GM21515 (cell line): ENCODE measurements at regions not wholly inside any gene's neighbourhood (a gene's known extent, or its start where the extent isn't known, plus 50 kb on each side); places are given as distances from the start of the nearest gene placed in this dataset.

ENCODE experiments used
- ATAC-seq: cut with Tn5 transposase; IDR thresholded peaks from one replicate; pipeline ENCODE4 v1.9.1; 2021; ENCODE audit not compliant: unreplicated experiment

DNA sequence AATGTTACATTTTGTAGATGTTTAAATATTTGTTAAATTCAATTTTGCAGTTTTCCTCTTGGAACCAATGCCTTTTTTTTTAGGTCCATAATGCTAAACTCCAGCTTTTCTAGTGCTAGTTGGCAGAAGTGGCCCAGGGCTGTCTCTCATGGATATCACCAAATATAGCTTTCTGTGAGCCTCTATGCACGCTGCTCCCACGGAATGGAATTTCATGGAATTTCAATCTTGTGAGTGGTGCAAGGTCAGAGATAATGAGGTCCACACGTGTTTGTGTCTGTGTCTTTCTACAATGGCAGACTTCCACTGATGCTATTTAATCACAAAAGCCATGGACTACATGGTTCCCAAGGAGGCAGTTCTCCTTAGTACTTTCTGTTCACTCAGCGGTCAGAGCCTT lies 191.5 kb upstream of the PARD3B start:
- no peak for ATAC-seq

DNA sequence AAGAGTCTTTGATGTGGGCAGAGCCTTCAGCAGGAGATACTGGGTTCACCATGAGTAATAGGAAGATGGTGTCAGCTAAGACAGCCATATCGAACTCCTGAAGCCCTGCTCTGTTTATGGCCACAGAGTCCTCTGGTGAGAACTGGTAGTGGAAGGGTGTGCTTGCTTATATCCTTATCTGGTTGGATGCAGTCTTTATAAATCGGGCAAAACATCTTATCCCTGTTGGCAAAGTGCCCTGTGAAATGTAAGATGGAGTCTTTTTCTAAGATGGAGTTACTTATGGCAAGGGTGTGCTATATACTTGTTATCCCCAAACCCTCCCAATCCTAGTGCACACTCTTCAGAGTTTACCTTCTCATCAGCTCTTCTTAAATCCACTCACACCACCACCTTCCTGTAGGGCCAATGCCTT lies 190.8 kb upstream of the PARD3B start:
- ATAC-seq: no peak

DNA sequence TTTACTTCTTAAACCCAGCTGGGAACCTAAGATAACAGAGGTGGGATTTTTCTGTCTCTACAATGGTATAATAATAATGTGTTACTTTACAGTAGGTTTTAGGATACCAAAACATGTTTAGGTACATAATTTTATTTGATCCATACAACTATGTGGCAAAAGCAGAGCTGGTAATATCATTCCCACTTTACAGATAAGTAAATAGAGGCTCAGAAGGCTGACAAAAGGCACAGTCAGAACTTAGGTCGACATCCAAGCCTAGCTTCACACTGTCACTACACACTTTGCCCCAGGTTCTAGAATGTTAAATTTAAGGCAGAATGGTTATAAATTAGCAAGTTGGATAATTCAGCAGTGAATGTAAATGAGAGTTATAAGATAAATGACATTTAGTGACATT lies 189.6 kb upstream of the PARD3B start:
- ATAC-seq: no peak

DNA sequence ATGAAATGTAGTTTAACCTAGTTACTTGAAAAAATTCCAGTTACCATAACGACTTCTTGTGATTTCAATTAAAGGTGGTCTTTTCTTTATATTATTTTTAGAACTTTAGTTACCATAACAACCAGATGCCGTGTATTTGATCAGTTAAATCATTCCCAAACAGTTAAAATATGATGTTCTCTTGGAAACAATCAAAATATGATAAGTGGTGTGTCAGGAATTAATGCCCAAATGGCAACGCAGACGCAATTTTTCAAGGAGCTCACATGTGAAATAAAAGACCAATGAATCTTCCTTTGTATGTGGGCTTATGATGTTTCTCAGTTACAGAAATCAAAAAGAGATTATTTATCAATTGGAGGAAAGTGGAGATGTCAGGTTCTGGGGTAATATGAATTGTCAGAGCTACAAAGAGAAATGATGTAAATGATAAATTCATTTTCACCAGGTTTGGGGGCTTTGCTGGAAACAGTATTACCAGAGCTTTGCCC lies 189.1 kb upstream of the PARD3B start:
- ATAC-seq: no peak

DNA sequence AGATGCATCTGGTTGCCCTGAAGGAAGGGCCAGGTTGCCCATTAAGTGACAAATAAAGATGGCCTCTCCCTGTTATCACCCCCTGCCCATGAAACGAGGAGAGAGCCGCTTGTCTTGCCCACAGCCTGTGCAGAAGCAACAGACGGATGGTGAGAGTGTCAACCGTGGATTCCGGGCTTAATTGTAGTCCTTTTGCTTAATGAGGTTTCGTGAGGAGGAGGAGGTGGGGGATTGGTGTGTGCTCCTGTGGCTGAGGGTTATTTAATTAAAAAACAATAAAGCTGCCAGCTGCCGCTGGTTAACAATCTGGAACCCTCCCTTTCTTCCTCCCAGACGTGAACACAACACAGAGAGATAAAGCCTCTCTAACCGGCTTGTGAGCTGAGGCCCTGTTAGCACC lies 188.0 kb upstream of the PARD3B start:
- ATAC-seq: no peak

DNA sequence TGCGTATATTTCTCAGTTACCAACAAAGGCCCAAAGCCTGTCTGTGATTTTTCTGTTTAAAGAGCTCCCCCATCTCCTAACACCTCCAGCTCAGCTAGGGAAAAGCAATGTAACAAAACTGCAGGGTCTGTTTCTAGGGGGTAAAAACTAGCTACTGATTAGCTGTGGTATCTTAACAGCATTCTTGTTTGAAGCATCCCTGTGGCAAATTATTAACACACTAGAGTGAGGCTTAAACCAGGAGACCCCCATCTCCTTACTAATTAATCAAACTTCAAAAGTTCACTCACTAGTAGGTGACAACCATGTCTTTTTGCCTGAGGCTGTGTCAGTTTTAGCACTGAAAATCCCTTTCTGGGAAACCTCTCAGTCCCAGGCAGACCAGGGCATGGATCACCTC lies 186.2 kb upstream of the PARD3B start:
- no peak for ATAC-seq

DNA sequence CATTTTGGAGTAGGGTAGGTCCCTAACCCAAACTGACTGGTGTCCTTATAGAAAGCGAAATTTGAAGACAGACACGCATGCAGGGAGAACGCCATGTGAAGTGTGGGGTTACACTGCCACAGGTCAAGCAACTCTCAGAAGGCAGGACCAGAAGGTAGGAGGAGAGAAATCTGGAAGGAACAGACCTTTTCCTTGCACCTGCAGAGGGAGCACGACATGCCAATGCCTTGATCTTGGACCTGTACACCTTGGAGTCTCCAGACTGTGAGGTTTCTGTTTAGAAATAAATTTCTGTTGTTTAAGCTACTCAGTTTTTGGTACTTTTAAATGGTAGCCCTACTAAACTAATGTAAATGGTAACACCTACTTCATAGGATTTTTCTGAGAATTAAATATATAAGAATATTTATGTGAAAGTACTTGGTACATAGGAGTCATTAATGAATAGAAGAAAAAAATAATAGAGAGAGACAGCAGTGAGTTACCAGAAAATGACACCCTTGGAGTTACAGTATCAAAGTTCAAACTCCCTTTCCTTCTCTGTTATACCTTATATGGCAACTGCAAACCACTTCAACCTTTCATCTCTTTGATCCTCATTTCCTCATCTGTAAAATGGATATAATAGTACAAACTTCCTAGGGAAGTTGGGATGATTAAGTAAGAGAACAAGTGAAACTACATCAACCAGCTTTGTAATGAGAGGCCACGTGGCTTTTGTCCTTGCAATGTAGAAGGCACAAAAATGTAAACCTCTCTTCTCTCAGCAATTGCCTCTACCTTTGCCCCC lies 184.9 kb upstream of the PARD3B start:
- ATAC-seq: no peak

DNA sequence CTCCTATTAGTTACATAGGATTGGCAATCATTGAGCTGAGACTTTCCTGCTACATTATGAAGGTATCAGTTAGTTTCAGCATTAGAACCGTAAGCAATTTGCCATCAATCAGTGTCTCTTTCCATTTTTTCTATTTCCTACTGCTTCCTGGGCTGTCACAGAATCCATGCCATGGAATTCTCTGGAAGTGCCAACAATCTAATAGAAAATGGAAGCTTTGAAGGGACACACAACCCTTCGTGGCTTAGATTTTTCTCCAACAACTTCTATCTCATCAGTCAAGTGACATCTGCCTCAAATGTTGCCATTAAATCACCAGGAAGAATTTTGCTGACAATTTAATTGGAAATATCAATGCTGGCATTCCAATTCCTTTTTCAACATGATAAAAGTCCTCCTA lies 183.5 kb upstream of the PARD3B start:
- no peak for ATAC-seq

DNA sequence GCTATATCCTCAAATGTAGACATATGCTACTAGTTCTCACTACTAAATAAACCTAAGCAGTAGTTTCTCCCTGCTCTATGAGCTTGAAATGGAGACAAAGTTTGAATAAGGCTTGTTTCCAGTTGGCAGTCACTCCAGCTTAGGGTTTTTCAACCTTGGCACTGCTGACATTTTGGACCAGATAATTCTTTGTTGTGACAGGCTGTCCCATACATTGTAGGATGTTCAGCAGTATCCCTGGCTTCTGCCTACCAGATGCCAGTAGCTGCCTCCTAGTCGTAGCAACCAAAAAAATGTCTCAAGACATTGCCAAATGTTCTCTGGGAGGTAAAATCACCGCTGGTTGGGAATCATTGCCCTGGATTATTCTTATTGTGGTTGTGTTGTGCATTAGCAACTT lies 182.7 kb upstream of the PARD3B start:
- ATAC-seq: no peak

DNA sequence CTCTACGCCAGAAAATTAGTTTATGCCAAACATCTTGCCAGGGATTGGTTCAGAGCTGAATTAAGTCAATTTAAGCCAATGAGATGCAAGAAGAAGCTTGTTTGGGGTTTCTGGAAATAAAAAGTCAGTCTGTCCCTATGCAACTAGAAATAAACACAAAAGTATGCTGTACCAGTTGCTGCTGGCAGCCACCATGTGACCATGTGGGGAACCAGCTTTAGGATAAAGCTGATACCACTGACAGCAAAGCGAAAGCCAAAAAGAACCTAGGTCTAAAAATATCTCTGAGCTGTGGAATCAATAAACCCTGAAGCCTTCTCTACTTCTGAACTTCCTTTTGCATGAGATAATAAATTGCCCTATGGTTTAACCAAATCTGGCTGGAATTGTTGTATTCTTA lies 181.8 kb upstream of the PARD3B start:
- no peak for ATAC-seq

DNA sequence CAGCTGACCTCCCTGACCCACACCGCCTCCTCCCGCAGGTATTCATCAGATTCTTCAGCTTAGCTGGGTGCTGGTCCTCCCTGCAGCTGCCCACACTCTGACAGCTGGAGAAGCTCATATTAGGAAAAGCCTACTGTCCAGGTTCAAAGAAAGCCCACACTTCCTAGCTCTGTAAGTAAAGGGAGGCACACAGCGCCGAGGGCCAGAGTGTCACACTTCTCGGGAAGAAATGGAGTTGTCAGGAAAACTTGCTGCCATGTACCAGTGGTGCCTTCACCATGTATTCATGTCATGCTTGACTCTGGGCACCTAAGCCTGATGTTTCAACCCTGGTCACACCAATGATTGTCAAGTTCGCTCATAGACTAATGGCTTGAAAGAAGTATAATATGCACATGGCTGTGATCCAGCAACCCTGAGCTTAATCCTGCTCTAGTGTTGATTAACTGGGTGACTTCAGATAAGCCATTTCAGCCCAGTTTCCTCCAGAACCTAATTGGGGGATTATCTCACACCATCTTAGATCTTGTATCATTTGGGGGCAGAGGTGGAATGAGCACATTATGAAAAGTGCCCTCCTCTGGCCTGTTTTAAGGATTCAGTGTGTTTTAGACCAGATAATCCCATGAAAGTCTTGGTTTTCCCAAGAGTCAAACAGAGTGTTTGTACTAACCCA lies 180.3 kb upstream of the PARD3B start:
- no peak for ATAC-seq

DNA sequence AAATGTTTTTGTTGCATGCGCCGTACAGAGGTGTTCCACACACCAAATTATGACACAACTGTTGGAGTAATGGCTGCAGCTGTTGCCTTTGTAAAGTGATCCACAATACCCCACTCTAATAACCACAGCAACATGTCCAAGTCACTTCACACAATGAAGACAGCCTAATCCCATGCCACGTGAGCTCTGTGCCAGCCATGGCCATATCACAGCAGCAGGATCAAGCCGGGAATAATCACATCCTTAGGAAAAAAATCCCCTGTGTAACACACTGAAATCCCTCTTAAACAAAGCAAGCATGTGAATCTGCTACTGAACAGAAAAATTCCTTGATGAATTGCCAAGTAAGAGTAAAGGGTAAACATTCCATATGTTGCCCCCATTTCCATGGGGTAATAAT lies 179.5 kb upstream of the PARD3B start:
- no peak for ATAC-seq

DNA sequence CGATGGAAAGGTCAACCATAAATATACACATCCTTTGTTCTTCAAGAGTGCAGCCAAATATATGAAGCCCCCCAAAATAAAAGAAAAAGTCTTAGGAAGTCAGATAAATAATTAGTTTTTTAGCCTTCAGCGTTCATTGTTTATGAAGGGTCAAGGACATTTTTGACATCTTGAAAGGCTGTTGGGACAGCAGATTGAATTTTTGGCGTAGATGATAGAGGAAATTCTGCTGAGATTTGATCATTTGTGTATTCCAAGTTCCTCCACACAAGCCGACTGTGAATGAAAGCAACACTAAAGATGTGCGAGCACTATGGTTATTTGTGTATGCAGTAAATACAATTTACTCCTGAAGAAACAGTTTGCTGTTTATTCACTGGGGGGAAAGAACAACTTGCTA lies 177.8 kb upstream of the PARD3B start:
- ATAC-seq: no peak

DNA sequence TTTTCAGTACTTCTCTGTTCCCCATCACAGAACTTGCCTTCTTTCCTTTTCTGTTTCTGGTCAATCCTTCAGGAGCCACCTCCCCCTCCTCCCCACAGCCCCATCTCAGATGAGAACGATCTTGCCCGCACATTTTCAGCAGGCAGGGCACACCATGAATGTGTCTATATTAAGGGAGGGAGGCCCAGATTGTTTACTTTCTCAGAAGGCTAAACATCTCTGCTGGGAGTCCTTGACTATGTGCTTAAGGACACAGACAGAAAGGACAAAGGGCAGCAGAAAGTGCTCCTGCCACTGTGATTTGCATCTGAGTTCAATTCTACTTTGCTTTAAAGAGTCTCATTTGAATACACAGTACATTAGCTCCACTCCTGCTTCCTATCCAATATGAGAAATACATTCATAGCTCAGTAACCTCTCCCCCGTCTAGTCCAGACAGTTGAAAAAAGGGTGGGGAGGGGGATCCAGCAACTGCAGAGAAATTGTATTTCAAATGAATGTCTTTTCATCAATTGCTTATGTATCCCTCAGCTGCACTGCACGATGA lies 175.0 kb upstream of the PARD3B start:
- no peak for ATAC-seq

DNA sequence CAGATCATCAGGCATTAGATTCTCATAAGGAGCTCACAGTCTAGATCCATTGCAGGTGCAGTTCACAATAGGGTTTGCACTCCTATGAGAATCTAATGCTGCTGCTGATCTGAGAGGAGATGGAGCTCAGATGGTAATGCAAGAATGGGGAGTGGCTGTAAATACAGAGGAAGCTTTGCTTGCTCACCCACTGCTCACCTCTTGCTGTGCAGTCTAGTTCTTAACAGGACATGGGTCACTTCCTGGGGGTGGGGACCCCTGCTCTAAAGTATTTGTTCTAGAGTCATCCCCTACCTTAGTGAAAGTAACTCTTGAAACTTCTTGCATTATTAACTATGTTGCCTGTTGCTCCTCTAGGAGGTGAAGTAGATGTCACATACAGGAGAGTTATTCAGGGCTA lies 171.3 kb upstream of the PARD3B start:
- no peak for ATAC-seq

DNA sequence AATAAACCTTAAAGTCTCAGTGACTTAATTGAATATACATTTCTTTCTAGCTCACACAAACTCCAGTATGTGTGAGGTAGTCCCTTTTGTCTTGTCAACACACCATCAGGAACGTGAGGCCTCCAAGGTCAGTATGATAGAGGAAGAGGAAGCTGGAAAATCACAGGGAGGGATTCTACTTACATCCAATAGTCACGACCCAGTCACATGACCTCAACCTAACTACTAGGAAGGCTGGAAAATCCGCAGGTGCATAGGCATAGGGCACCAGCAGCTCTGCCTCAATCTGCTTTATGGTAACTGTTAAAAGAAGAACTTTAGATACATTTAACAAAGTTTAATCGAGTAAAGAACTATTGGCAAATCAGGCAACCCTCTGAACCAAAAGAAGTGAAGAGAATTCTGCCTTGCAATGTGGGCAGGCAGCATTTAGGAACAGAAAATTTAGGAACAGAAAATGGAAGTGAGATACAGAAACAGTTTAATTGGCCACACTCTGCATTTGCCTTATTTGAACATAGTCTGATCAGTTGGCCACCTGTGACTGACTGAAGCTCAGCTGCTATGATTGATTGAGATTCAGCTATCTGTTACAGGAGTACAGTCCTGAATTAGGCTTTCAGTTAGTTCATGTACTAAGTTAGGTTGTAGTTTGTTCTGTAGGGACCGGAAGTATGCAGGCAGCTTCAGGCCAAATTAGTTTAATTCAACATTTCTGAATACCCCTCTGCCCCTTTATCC lies 165.0 kb upstream of the PARD3B start:
- ATAC-seq: no peak

DNA sequence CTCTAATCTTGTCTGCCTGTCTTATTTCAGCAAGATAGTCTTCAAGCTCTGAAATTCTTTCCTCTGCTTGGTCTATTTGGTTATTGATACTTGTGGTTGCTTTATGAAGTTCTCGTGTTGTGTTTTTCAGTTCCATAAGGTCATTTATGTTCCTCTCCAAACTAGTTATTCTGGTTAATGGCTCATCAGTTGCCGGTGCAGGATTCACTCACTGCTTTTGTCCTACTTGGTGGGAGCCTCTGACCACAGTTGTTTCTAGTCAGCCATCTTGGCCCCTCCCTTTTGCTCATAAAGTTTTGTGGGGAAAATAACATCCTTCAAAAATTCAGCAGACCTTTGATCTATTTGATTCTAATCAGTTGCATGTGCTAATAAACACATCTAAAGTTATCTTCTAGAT lies 158.6 kb upstream of the PARD3B start:
- ATAC-seq: no peak

DNA sequence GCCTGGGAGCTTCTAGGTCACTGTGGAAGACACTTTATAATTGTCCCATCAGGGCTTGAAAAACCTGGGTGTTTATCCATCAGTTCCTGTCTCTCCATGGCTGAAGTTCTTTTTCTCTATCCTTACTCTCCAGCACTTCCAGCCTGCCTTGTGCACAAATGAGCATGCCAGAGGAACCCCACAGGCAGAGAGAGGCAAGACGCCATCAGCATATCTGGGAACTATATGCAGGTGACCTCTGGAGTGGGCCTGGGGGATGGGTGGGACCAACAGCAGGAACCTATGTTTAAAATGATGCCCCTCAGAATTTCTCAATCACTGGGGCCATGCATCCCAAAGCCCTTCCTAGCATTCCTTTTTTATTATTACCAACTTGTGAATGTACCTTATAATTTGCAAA lies 156.2 kb upstream of the PARD3B start:
- no peak for ATAC-seq

DNA sequence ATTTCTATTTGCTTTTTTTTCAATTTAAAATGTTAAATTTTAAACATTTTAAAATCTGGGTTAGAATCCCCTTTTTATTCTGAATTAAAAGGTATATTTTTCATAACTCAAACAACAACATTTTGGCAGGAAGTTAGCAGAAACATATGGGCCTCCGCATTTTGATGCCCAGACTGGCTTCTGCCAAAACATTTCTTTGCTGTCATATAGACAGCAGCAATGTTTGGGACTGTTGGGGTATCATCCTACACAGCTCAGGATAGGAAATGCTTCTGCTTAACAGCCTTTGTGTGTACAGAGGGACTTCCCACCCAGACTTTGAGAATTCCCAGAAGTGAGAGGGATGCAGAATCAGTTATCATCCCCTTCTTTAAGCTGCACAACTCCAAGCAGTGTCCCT lies 155.4 kb upstream of the PARD3B start:
- no peak for ATAC-seq

DNA sequence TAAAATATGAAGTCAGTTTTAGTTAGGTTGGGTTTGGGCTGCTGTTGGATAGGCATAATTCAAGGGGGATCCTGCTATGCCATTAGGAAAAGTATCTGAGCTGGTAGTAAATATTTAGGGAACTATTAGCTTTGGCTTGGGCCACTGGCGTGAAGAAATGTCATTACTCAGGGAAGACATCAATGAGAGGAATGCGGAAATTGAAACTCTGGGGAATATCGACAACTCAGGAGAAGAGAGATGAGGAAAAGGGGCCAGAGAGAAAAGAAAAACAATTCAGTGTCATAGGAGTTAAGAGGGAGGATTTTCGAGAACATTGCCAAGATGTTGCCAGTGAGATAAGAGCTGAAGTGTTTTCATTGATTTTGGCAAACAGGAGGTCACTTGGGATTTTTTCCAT lies 149.7 kb upstream of the PARD3B start:
- no peak for ATAC-seq

DNA sequence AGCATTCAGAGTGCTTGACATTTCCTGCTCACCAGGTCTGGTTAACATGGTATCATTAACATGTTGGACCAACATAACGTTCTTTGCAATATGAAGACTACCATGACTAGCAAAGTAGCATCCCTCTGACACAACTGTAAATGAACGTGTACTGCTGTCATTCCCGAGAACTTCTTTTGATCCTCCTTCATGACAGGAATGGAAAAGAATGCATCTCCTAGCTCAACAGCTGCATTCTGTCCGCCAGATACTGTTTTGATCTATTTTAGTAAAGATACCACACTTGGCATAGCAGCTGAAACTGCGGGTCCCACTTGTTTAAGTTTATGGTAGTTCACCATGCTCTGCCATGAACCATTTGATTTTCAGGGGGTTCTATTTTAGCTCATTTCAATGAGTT lies 144.2 kb upstream of the PARD3B start:
- no peak for ATAC-seq
